ENCODE measurements at regions not wholly inside any gene's neighbourhood (a gene's known extent, or its start where the extent isn't known, plus 50 kb on each side); places are given as distances from the start of the nearest gene placed in this dataset.

DNA sequence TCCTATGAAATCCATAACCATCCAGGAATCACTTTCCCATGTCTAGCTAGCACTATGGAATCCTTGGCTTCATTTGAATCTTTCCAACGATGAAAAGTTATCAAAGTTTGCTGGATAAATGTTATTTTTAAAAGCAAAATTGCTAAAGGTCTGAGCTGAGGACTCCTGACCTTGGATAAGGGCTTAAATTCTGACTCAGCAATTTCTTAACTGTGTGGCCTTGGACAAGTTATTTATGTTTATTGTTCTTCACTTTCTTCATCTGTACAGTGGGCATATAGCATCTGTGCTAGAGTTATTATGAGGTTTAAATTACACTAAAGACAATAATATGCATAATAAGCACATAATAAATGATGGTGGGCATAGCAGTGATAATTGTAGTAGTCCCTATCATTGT is 227.5 kb downstream of the KCNS3 start:
- H3K4me3 ChIP-seq (ENCODE audit: low read depth, low read length), result no peak overlapping the region
- no peak for DNase-seq (ENCODE audit: low read depth)
- TF ChIP-seq, protein P1, sequence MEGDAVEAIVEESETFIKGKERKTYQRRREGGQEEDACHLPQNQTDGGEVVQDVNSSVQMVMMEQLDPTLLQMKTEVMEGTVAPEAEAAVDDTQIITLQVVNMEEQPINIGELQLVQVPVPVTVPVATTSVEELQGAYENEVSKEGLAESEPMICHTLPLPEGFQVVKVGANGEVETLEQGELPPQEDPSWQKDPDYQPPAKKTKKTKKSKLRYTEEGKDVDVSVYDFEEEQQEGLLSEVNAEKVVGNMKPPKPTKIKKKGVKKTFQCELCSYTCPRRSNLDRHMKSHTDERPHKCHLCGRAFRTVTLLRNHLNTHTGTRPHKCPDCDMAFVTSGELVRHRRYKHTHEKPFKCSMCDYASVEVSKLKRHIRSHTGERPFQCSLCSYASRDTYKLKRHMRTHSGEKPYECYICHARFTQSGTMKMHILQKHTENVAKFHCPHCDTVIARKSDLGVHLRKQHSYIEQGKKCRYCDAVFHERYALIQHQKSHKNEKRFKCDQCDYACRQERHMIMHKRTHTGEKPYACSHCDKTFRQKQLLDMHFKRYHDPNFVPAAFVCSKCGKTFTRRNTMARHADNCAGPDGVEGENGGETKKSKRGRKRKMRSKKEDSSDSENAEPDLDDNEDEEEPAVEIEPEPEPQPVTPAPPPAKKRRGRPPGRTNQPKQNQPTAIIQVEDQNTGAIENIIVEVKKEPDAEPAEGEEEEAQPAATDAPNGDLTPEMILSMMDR (IDR thresholded peaks at IDR 0.05; ENCODE audit: insufficient read depth, low read depth, low read length), result no peak
- POLR2A ChIA-PET, result no interaction called here
- H3K36me3 ChIP-seq (ENCODE audit: control insufficient read depth, insufficient read depth, low read length), result no peaks in the 10 kb centered on the region
- no peaks in the 10 kb centered on the region for H3K27me3 ChIP-seq (ENCODE audit: control insufficient read depth, insufficient read depth, low read length)
- CTCF ChIA-PET, result interaction anchor here (0.7 to 1.8 kb wide), 3 partner anchors 11 to 255 kb away, joined by 3 to 6 read pairs (median 4); no protein-coding TSS in a partner anchor

DNA sequence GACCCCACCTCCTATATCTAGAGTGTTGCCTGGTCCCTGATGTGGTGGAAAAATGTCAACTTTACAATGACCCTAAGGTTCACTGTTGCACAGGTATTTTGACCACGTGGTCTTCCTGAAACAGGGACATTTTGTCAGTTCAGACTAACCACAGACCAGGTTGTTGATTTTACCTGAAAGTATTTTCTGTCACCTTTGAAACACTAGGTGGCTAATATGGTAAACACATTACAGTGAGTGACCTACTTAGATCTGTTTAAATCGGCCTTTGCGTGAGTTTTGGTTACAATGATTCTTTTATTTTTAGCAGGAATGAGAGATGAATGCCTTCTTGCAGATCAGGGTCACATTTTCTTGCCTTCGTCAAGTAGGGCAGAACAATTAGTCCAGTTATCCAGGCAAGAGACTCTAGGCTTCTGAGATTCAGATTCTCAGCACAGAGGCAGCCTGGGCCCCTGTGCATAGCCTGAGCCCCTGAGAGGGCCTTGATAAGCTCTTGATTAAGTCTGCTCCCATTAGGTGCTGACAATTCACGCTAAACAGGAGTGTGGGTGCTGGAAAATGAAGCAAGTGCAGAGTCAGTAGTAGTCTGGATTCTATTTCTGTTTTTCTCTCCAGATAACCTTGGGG is 226.2 kb downstream of the KCNS3 start:
- no peak for DNase-seq (ENCODE audit: low read depth)
- POLR2A ChIA-PET, result no interaction called here
- TF ChIP-seq, protein P1 (IDR thresholded peaks at IDR 0.05; ENCODE audit: insufficient read depth, low read depth, low read length), result no peak
- CTCF ChIA-PET, result interaction anchor here (1.0 kb wide), 1 partner anchor 12 kb away, joined by 3 read pairs; no protein-coding TSS in a partner anchor
- Histone ChIP-seq H3K4me3 (ENCODE audit: low read depth, low read length) (no peak overlapping the region), H3K36me3 (ENCODE audit: control insufficient read depth, insufficient read depth, low read length) (no peaks in the 10 kb centered on the region), H3K27me3 (ENCODE audit: control insufficient read depth, insufficient read depth, low read length) (no peaks in the 10 kb centered on the region)

DNA sequence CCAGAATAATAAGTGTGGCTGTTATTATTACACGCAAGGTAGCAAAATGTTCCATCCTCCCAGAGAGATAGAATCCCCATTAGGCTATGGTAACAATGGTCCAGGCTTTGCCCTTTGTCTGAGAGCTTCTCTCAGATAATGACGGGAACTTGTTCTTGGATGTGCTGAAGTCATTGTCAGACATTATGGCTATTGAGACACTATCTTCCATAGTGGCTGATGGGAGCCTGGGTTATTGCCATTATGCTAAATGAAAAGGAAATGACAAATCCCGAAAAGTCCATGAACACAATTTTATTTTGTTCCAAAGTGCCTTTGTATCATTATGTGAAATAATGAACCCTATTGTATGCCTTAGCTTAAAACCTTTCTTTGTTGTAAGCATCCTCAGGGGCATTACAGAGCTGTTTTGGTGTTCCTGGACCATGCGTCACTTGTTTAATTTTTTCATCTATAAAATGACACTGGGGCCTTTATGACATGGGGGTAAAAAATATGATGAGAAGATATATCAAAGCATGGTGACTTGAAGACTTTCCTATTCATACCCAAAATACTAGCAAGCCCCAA is 218.5 kb downstream of the KCNS3 start:
- ChIA-PET POLR2A (no interaction called here), CTCF (interaction anchor here (1.5 to 1.9 kb wide), 2 partner anchors 21 to 54 kb away, joined by 3 to 5 read pairs; no protein-coding TSS in a partner anchor)
- TF ChIP-seq, protein P1 (IDR thresholded peaks at IDR 0.05; ENCODE audit: insufficient read depth, low read depth, low read length), result no peak
- DNase-seq (ENCODE audit: low read depth), result no peak
- H3K4me3 ChIP-seq (ENCODE audit: low read depth, low read length), result no peak overlapping the region
- H3K27me3 ChIP-seq (ENCODE audit: control insufficient read depth, insufficient read depth, low read length), result no peaks in the 10 kb centered on the region
- H3K36me3 ChIP-seq (ENCODE audit: control insufficient read depth, insufficient read depth, low read length), result no peaks in the 10 kb centered on the region

DNA sequence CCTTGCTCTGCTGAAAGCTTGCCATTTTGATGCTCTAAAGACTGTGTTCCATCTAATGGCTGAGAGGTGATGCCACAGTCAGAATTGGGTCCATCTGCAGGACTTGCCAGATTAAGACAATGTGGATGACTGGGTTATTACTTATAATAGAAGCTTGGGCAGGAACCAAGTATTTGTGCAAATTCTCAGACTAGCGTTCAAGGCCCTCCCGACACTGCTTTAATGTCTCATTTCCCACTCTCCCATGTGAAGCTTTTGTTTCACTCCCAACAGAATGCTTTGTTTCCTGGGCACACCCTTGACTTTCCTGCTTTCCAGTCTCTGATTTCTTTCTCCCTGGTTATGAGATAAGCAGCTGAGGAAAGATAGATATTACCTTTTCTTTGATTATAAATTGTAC is 215.8 kb downstream of the KCNS3 start:
- 0 out of 2 replicates have a peak, but pooled peaks cover 2% of the 10 kb centered on the region for H3K27me3 ChIP-seq (ENCODE audit: control insufficient read depth, insufficient read depth, low read length)
- ChIA-PET POLR2A (no interaction called here), CTCF (interaction anchor here (0.8 kb wide), 1 partner anchor 243 kb away, joined by 3 read pairs; no protein-coding TSS in a partner anchor)
- H3K4me3 ChIP-seq (ENCODE audit: low read depth, low read length), result no peak overlapping the region
- no peaks in the 10 kb centered on the region for H3K36me3 ChIP-seq (ENCODE audit: control insufficient read depth, insufficient read depth, low read length)
- DNase-seq (ENCODE audit: low read depth), result no peak
- TF ChIP-seq, protein P1 (IDR thresholded peaks at IDR 0.05; ENCODE audit: insufficient read depth, low read depth, low read length), result no peak

DNA sequence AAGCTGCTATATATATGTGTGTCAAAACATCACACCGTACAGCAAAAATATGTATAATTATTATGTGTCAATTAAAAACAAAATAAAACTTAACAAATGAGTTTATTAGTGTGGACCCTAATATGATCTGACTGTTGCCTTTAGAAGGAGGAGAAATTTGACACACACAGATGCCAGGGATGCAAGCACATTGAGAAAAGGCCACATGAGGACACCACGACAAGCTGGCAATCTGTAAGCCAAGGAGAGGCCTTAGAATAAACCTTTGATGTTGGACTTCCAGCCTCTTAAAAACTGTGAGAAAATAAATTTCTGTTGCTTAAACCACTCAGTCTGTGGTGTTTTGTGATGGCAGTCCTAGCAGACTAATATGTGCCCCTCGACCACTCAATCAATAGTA is 214.7 kb downstream of the KCNS3 start:
- TF ChIP-seq, protein P1 (IDR thresholded peaks at IDR 0.05; ENCODE audit: insufficient read depth, low read depth, low read length), result no peak
- Histone ChIP-seq H3K27me3 (ENCODE audit: control insufficient read depth, insufficient read depth, low read length) (0 out of 2 replicates have a peak, but pooled peaks cover 2% of the 10 kb centered on the region), H3K36me3 (ENCODE audit: control insufficient read depth, insufficient read depth, low read length) (no peaks in the 10 kb centered on the region), H3K4me3 (ENCODE audit: low read depth, low read length) (no peak overlapping the region)
- POLR2A ChIA-PET, result no interaction called here
- CTCF ChIA-PET, result no interaction called here
- no peak for DNase-seq (ENCODE audit: low read depth)

Measured in BJ (cell line).